Skeletal muscle satellite cell (primary cell): ENCODE measurements at regions not wholly inside any gene's neighbourhood (a gene's known extent, or its start where the extent isn't known, plus 50 kb on each side); places are given as distances from the start of the nearest gene placed in this dataset.

Experiments
- H3K27me3 ChIP-seq: 2 replicates; pipeline ENCODE4 v1.7.0; 2013; ENCODE audit warnings: low read length; ENCODE audit not compliant: control insufficient read depth, insufficient read depth
- H3K36me3 ChIP-seq: 2 replicates; pipeline ENCODE4 v1.7.0; 2013; ENCODE audit warnings: mild to moderate bottlenecking, control low read depth, low read length; ENCODE audit not compliant: insufficient read depth
- H3K4me1 ChIP-seq: 2 replicates; pipeline ENCODE4 v1.7.0; 2013; ENCODE audit warnings: low read length; ENCODE audit not compliant: control insufficient read depth, insufficient read depth
- H3K4me2 ChIP-seq: 2 replicates; pipeline ENCODE4 v1.7.0; 2013; ENCODE audit warnings: mild to moderate bottlenecking, low read length
- H3K4me3 ChIP-seq: 2 replicates; pipeline ENCODE4 v1.7.0; 2013; ENCODE audit warnings: low read length
- H3K9ac ChIP-seq: 2 replicates; pipeline ENCODE4 v1.7.0; 2013; ENCODE audit warnings: mild to moderate bottlenecking, low read depth, low read length, moderate library complexity
- H3K9me3 ChIP-seq: replicated peaks from 2 replicates; pipeline ENCODE4 v1.7.0; 2013; ENCODE audit warnings: mild to moderate bottlenecking, control low read depth, low read length

DNA sequence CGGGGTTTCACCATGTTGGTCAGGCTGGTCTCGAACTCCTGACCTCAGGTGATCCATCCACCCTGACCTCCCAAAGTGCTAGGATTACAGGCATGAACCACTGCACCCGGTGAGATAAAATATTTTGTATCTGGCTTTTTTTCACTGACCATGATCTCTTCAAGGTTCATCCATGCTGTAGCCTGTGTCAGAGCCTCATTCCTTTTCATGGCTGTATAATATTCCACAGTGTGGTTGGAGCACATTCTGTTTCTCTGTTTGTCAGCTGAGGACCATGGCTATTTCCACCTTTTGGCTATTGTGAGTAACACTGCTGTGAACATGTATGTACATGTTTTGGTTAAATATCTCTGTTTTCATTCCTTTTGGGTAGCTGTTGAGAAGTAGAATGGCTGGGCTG is 169.2 kb downstream of the SHOX start:
- H3K4me3 ChIP-seq, result no peak overlapping the region
- no peaks in the 10 kb centered on the region for H3K4me1 ChIP-seq
- no peak overlapping the region for H3K4me2 ChIP-seq
- no peaks in the 10 kb centered on the region for H3K27me3 ChIP-seq
- no peak overlapping the region for H3K9ac ChIP-seq
- H3K36me3 ChIP-seq, result no peaks in the 10 kb centered on the region
- peaks cover 10% of the 10 kb centered on the region for H3K9me3 ChIP-seq

DNA sequence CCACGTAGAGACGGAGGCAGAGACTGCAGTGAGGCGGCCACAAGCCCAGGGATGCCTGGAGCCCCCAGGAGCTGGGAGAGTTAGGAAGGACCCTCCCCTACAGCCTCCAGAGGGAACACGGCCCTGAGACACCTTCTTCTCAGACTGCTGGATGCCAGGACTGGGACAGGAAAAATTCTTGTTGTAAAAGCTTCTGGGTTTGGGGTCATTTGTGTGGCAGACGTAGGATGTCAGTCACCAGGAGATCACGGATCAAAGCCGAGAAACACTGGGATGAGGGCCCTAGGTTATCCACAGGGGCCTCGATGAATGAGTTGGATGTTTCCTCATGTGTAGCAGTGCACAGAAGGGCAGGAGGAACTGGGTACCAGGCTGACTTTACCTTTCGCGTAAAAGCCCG is 163.7 kb downstream of the SHOX start:
- Histone ChIP-seq H3K4me2 (no peak overlapping the region), H3K36me3 (no peaks in the 10 kb centered on the region), H3K4me3 (no peak overlapping the region), H3K27me3 (no peaks in the 10 kb centered on the region), H3K9ac (no peak overlapping the region), H3K9me3 (peaks cover 5% of the 10 kb centered on the region), H3K4me1 (no peaks in the 10 kb centered on the region)

DNA sequence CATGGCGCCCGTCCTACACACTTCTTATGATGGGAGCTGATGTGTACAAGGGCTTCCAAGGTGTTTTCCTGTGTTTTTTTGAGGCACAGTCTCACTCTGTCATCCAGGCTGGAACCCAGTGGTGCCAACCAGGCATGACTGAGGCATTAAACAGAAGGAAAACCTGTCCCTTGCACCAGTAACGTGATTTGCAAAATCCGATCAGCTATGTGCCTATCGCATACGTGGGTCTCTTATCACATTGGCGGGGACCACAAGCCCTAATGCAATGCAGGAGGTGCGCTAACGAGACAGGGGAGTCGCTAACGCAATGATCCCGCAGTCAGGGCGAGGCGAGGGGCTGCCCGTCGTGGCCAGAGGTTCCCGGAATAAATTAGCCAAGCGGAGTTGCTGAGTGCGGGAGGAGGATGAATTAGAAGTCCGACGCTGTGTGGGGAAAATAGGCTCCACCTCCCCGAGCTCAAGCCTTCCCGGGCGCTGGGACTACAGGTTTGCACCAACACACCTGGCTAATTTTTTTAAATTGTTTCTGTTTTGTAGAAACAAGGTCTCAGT is 162.7 kb downstream of the SHOX start:
- no peaks in the 10 kb centered on the region for H3K4me1 ChIP-seq
- no peaks in the 10 kb centered on the region for H3K27me3 ChIP-seq
- no peak overlapping the region for H3K4me3 ChIP-seq
- H3K9ac ChIP-seq, result no peak overlapping the region
- H3K36me3 ChIP-seq, result no peaks in the 10 kb centered on the region
- peaks cover 5% of the 10 kb centered on the region for H3K9me3 ChIP-seq
- H3K4me2 ChIP-seq, result no peak overlapping the region

DNA sequence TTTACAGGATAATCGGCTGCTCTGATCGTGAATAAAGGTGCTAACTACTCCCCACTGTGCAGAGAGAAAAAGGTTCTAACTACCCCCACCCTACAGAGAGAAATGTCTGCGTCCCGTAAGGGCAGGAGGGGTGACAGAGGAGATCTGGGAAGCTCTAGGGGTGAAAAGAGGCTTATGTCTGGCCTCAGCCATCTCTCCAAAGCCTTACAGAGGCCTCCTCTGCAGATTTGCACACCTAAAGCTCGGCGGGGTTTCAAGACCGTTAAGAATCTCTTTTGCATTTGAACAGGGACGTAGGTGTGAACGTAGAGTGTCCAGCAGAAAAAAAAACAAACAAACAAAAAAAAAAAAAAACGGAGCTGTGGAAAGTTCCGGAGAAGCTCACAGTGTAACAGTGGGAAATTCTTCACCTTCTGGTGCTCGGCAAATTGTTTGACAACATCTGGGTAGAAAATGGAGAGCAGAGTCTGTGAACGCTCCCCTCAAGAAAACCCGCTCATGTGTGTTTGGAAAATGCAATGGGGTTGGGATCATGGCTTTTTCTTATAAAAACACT is 161.0 kb downstream of the SHOX start:
- Histone ChIP-seq H3K4me2 (no peak overlapping the region), H3K36me3 (no peaks in the 10 kb centered on the region), H3K9me3 (peaks cover 5% of the 10 kb centered on the region)

DNA sequence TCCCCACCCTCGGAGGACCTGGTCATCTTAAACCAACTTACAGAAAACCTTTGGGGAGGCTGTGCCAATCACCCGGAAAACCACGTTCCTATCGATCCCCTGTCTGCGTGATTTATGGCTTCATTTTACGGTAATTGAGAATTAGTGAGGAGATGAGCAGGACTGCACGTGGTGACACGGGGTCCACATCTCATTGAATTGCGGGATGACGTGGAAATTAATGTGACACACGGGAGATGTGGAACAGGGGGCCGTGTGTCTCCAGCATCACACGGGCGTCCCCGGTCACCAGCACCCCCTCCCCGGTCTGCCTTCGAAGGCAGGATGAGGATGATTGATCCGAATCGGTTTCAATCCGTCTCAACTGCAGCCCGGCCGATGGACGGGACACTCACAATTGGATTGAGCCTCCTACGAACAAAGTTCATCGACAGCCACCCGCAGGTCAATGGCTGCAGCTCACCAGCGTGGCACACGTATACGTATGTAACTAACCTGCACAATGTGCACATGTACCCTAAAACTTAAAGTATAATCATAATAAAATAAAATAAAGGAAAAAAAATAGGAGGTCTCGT is 160.3 kb downstream of the SHOX start:
- Histone ChIP-seq H3K9ac (no peak overlapping the region), H3K4me2 (no peak overlapping the region), H3K9me3 (peaks cover 5% of the 10 kb centered on the region), H3K27me3 (no peaks in the 10 kb centered on the region), H3K36me3 (no peaks in the 10 kb centered on the region), H3K4me3 (no peak overlapping the region), H3K4me1 (no peaks in the 10 kb centered on the region)

More for the DNA sequence above, 161.0 kb downstream of the SHOX start:
- Histone ChIP-seq H3K9ac (no peak overlapping the region), H3K4me1 (no peaks in the 10 kb centered on the region), H3K4me3 (no peak overlapping the region), H3K27me3 (no peaks in the 10 kb centered on the region)

DNA sequence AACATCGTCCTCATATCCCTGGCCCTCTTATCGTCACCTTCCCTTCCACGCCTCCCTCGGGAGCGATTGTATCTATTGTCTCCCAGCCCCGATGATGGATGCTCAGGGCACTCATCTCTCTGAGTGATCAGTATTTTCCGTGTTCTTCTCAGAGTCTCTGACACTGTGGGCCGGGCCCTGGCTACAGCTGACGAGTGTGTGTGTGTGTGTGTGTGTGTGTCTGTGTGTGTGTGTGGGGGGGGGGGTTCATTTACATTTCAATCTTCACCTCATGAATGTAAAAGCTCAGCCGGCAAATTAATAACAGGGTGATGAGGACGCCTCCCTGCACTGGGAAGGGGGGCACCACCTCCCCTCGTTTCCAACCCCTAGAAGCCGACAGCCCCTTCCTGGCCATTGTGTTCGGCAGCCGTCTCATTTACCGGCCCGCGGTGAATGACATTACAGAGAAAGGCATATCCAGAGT is 159.5 kb downstream of the SHOX start:
- Histone ChIP-seq H3K4me3 (no peak overlapping the region), H3K9me3 (peaks cover 5% of the 10 kb centered on the region), H3K36me3 (no peaks in the 10 kb centered on the region), H3K9ac (no peak overlapping the region), H3K27me3 (no peaks in the 10 kb centered on the region), H3K4me2 (no peak overlapping the region), H3K4me1 (no peaks in the 10 kb centered on the region)

DNA sequence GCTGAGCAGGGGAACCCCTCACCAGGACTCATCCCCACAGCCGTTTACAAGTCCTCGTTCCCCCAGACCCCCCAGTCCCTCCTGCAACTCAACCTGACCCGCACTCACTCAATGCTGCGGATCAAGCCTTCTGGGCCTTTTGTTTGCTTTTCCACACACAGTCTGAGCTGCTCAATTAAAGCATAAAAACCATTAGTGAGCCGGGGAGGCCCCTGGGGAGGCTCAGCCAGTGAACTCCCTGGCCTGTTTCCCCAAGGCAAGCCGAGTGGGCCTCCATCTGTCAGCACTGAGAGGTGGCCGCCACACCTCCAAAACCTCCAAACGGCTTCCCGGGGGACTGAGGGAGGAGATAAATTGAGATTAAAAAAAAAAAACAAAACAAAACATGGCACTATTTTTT is 158.5 kb downstream of the SHOX start:
- Histone ChIP-seq H3K9me3 (peaks cover 5% of the 10 kb centered on the region), H3K4me2 (no peak overlapping the region), H3K4me3 (no peak overlapping the region), H3K27me3 (no peaks in the 10 kb centered on the region), H3K36me3 (no peaks in the 10 kb centered on the region), H3K4me1 (no peaks in the 10 kb centered on the region), H3K9ac (no peak overlapping the region)

DNA sequence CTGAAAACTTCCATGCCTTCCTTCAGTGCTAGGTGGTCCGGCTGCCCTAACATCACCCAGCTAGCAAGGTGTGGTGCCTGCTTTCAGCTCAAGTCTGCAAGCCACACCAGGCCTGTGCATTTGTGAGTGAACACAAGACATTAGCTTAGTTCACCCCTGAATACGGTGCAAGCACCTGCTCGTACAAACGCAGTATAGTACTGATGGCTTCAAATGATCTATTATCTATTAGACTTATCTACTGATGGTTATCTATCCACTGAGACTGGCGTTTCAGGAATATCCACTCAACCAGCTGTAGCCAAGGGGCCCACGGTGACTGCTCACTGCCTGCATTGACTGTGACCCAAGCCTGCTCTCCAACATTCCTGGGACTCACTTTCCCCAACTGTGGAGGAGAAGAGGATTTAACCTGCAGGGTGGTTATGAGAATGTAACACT is 155.9 kb downstream of the SHOX start:
- Histone ChIP-seq H3K27me3 (no peaks in the 10 kb centered on the region), H3K36me3 (no peaks in the 10 kb centered on the region)

DNA sequence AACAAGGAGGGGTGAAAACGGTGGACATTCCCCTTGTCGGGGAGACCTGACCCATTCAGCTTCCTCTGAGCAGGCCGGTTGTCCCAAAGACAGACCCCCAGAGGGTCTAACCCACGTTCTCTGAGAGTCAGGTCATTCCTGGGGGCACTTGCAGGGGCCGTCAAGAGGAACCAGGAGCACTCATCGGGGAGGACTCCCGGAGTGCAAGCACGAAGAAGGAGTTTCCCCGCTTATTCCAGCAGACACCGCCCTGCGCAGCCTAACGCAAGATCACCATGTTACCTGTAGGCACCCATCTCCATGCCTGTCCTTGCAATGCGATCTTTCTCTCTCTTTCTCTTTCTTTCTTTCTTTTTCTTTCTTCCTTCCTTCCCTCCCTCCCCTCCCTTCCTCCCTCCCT is 154.2 kb downstream of the SHOX start:
- Histone ChIP-seq H3K9ac (no peak overlapping the region), H3K4me1 (no peaks in the 10 kb centered on the region), H3K4me2 (no peak overlapping the region), H3K36me3 (no peaks in the 10 kb centered on the region), H3K4me3 (no peak overlapping the region), H3K9me3 (no peaks in the 10 kb centered on the region), H3K27me3 (no peaks in the 10 kb centered on the region)

More for the DNA sequence above, 155.9 kb downstream of the SHOX start:
- Histone ChIP-seq H3K4me1 (no peaks in the 10 kb centered on the region), H3K9me3 (no peaks in the 10 kb centered on the region), H3K9ac (no peak overlapping the region), H3K4me3 (no peak overlapping the region), H3K4me2 (no peak overlapping the region)

DNA sequence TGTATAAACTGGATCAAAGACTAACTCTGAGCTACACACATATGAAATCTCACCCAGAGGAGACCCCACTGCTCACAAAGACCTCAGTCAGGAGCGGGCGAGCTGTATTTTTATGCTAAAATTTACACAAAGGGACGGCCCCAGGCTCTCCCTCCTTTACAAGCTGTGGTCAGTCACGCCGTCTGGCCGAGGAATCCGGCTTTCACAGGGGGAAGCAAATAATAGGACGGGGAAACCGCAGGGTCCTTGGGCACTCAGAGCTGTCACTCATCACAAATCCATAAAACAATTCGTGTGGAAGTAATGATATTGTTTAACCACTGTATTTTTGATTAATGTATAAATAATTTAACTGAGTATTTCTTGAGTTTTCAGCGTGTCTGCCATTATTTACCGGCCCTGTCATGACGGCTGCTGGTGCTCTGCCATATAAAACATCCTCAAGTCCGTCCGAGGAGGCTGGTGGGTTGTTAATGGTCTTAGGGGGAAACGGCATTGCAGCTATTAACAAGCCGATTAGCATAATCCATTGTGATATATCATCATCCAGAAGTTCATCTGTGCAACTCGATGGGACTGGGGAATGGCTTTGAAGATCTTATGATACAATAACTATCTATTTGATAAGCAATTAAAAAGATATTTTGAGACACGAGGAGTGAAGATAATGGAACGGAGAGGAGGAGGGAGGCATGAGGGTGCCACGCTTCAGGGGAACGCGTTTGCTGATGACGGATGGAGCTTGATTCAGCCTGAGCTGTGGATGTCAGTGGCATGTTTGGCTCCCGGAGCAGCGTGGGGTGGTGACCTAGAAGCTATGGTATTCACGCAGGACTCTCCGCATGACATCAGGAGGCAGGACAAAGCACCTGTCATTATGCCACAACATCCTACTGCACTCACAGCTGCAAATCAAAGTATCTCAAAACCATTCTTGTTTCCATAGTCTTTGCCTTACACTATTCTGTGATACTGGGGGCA is 150.9 kb downstream of the SHOX start:
- Histone ChIP-seq H3K36me3 (no peaks in the 10 kb centered on the region), H3K27me3 (no peaks in the 10 kb centered on the region), H3K4me3 (no peak overlapping the region), H3K9ac (no peak overlapping the region), H3K9me3 (peaks cover 2% of the 10 kb centered on the region), H3K4me1 (no peaks in the 10 kb centered on the region), H3K4me2 (no peak overlapping the region)

DNA sequence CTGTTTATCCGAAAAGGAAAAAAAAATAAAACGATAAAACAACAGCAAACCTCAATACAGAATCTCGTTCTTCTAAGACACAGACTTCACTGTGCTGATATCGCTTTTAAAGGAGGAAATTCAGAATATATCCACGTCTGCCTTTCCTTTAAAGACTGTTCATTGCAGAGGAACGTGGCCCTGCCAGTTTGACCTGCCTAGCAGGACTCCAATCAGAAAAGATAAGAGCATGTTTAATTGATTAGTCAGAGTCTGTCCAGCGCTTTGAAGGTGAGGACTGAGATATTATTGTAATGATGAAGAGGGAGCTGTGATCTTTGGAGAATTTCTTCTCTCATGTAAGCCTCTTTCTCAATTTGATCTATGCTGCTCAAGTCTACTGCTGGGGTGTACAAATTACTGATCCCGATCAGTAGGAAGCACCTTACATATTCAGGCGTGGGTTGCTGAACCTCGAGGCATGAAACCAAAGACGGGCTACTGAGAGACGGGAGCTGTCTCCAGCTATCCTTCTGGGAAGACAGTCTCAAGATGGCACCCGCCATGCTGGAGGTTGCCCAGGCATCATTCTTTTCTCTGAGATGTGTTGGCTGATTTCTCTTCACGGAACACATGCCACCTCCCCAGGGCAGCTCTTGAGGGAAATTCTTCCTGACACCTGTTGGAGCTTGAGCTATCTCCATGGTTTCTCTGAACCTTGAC is 146.1 kb downstream of the SHOX start:
- H3K4me1 ChIP-seq, result no peaks in the 10 kb centered on the region
- H3K4me2 ChIP-seq, result no peak overlapping the region
- H3K36me3 ChIP-seq, result no peaks in the 10 kb centered on the region
- no peaks in the 10 kb centered on the region for H3K27me3 ChIP-seq
- H3K9ac ChIP-seq, result no peak overlapping the region
- H3K4me3 ChIP-seq, result no peak overlapping the region
- H3K9me3 ChIP-seq, result peaks cover 3% of the 10 kb centered on the region
